ENCODE measurements at regions not wholly inside any gene's neighbourhood (a gene's known extent, or its start where the extent isn't known, plus 50 kb on each side); places are given as distances from the start of the nearest gene placed in this dataset.

GRCh38 chr9:120214332-120214731, 365.6 kb downstream of the CDK5RAP2 start:
- TF ChIP-seq CTCF (IDR thresholded peaks at IDR 0.05; ENCODE audit: control extremely low read depth, extremely low read depth, low read depth, missing control alignments), result no peak
- CTCF ChIA-PET, result no interaction called here
- POLR2A ChIA-PET, result no interaction called here
- no peak for DNase-seq (ENCODE audit: extremely low spot score)

- ChIA-PET POLR2A (no interaction called here), CTCF (no interaction called here)
- no peak for DNase-seq (ENCODE audit: extremely low spot score)
- TF ChIP-seq CTCF (IDR thresholded peaks at IDR 0.05; ENCODE audit: control extremely low read depth, extremely low read depth, low read depth, missing control alignments), result no peak
These were observed 367.1 kb downstream of the CDK5RAP2 start for GRCh38 chr9:120212853-120213200.

- ChIA-PET POLR2A (no interaction called here), CTCF (no interaction called here)
- peak; percentile 12 for DNase-seq (ENCODE audit: extremely low spot score)
- TF ChIP-seq CTCF (IDR thresholded peaks at IDR 0.05; ENCODE audit: control extremely low read depth, extremely low read depth, low read depth, missing control alignments), result no peak
These were observed 367.7 kb downstream of the CDK5RAP2 start for GRCh38 chr9:120212153-120212852.

GRCh38 chr9:120210274-120210673, 369.7 kb downstream of the CDK5RAP2 start:
- no peak for DNase-seq (ENCODE audit: extremely low spot score)
- ChIA-PET POLR2A (no interaction called here), CTCF (interaction anchor here (1.5 kb wide), 1 partner anchor 12 kb away, joined by 3 read pairs; no protein-coding TSS in a partner anchor)
- no peak for TF ChIP-seq CTCF (IDR thresholded peaks at IDR 0.05; ENCODE audit: control extremely low read depth, extremely low read depth, low read depth, missing control alignments)

- ChIA-PET POLR2A (interaction anchor here (0.6 kb wide), 1 partner anchor 8 kb away, joined by 5 read pairs; no protein-coding TSS in a partner anchor), CTCF (interaction anchor here (2.2 kb wide), 1 partner anchor 17 kb away, joined by 4 read pairs; no protein-coding TSS in a partner anchor)
- no peak for DNase-seq (ENCODE audit: extremely low spot score)
- no peak for TF ChIP-seq CTCF (IDR thresholded peaks at IDR 0.05; ENCODE audit: control extremely low read depth, extremely low read depth, low read depth, missing control alignments)
These were observed 376.9 kb downstream of the CDK5RAP2 start for GRCh38 chr9:120202856-120203654.

- POLR2A ChIA-PET, result no interaction called here
- TF ChIP-seq CTCF (IDR thresholded peaks at IDR 0.05; ENCODE audit: control extremely low read depth, extremely low read depth, low read depth, missing control alignments), result no peak
- CTCF ChIA-PET, result interaction anchor here (1.3 kb wide), 1 partner anchor 12 kb away, joined by 3 read pairs; no protein-coding TSS in a partner anchor
- DNase-seq (ENCODE audit: extremely low spot score), result no peak
These were observed 381.9 kb downstream of the CDK5RAP2 start for GRCh38 chr9:120198027-120198426.
